ENCODE measurements at regions not wholly inside any gene's neighbourhood (a gene's known extent, or its start where the extent isn't known, plus 50 kb on each side); places are given as distances from the start of the nearest gene placed in this dataset.

- no peak for TF ChIP-seq CTCF (IDR thresholded peaks at IDR 0.05; ENCODE audit: low read depth, low read length)
- H3K4me3 ChIP-seq (ENCODE audit: low read depth, low read length): no peak overlapping the region
Observed at GRCh38 chr11:39304586-39304985, 2154.9 kb downstream of the LRRC4C start.

- H3K4me3 ChIP-seq (ENCODE audit: low read depth, low read length): no peak overlapping the region
- no peak for TF ChIP-seq CTCF (IDR thresholded peaks at IDR 0.05; ENCODE audit: low read depth, low read length)
Observed at GRCh38 chr11:39294648-39295047, 2164.8 kb downstream of the LRRC4C start.

DNA sequence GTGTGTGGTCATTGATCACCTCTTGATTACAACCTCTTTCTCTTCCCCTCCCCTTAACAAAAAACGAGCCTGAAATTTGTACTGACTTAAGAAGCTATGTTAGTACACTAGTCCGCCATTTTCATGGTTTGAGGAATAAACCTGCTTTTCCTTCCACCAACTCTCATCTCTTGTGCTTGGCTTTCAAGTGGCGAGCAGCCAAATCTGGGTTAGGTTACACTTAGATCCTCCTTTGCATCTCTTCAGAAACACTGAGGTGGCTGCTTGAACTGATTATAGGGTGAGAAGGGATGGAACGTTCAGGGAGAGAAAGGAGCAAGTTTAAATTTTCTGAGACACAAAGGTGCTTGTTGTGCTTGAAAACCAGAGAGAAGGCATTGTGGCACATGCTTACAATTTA lies 2171.4 kb downstream of the LRRC4C start:
- no peak overlapping the region for H3K4me3 ChIP-seq (ENCODE audit: low read depth, low read length)
- no peak for TF ChIP-seq CTCF (IDR thresholded peaks at IDR 0.05; ENCODE audit: low read depth, low read length)

DNA sequence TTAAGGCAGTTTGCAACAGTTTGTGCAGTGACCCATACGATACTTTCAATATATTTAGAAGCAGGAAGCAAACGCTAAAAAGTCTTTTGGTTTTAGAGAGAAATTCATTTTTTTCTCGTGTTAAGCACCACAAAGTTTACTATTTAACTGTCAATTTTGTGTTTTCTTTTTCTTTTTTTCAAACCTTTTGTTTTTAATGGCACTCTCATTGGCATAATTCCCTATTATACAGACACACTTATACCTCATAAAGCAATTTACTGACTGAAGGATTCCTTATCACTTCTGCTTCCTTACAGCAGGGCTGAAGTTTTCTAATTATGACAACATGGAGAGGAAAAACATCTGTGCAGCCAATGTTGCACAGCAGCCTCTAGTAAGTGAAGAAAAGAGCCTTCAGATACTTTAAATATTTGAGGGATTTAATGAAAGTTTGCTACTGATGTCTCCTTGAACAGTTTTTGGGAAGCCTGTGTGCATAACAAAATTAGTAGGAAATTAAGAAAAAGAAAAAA lies 2191.2 kb downstream of the LRRC4C start:
- no peak for TF ChIP-seq CTCF (IDR thresholded peaks at IDR 0.05; ENCODE audit: low read depth, low read length)

DNA sequence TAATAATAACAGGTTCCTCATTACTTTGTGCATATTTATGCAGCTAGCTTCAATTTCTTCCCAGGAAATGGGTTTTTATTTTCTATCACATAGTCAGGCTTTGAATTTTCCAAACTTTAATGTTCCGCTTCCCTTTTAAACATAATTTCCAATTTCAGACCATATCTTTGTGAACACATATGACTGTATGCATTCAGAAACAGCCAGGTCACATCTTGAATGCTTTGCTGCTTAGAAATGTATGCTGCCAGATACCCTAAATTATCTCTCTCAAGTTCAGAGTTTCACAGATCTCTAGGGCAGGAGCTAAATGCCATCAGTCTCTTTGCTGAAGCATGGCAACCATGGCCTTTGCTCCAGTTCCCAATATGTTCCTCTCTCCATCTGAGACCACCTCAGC lies 2203.8 kb downstream of the LRRC4C start:
- TF ChIP-seq CTCF (IDR thresholded peaks at IDR 0.05; ENCODE audit: low read depth, low read length): no peak
- H3K4me3 ChIP-seq (ENCODE audit: low read depth, low read length): no peak overlapping the region

More for the DNA sequence above, 2191.2 kb downstream of the LRRC4C start:
- H3K4me3 ChIP-seq (ENCODE audit: low read depth, low read length): no peak overlapping the region

- no peak for TF ChIP-seq CTCF (IDR thresholded peaks at IDR 0.05; ENCODE audit: low read depth, low read length)
- H3K4me3 ChIP-seq (ENCODE audit: low read depth, low read length): no peak overlapping the region
Observed at GRCh38 chr11:39249566-39250365, 2209.7 kb downstream of the LRRC4C start.

GRCh38 chr11:39247570-39248137 lies 2211.8 kb downstream of the LRRC4C start:
- TF ChIP-seq CTCF (IDR thresholded peaks at IDR 0.05; ENCODE audit: low read depth, low read length): no peak
- no peak overlapping the region for H3K4me3 ChIP-seq (ENCODE audit: low read depth, low read length)

Measured in WI38 (cell line).